ENCODE measurements at regions not wholly inside any gene's neighbourhood (a gene's known extent, or its start where the extent isn't known, plus 50 kb on each side); places are given as distances from the start of the nearest gene placed in this dataset.
"Not testable (repeated sequence)": the region's sequence is repeated elsewhere in the genome, so short reads cannot be mapped to it uniquely, and the experiment has no call there.

DNA sequence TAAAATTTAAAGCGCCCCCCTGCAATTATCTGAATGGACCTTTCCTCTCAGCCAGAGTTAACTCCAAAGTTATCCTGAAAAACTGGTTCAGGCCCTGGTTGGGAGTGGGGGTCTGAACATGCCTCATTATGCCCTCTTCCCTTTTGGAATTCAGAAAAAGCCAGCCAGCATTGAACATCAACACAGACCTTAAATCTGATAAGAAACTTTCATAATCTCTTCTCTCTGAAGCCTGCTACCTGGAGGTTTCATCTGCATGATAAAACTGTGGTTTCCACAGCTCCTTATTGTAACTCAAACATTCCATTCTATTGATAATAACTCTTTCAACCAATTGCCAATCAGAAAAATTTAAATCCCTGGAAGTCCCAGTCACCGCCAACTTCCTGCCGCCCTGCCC lies 133.3 kb downstream of the ARL4A start:
- H3K36me3 Mint-ChIP-seq (ENCODE audit: insufficient read depth), result no peaks in the 10 kb centered on the region
- peaks cover 16 to 18% of the 10 kb centered on the region in 2 donors for H3K27me3 Mint-ChIP-seq
- DNase-seq (no peak), ATAC-seq (replicated peaks) (no peak)
- H3K9me3 Mint-ChIP-seq, result no peaks in the 10 kb centered on the region
- H3K4me1 Mint-ChIP-seq (ENCODE audit: low read depth in 2 of 2), result no peaks in the 10 kb centered on the region
- no peak overlapping the region for H3K4me3 Mint-ChIP-seq
- H3K27ac Mint-ChIP-seq, result no peak overlapping the region

DNA sequence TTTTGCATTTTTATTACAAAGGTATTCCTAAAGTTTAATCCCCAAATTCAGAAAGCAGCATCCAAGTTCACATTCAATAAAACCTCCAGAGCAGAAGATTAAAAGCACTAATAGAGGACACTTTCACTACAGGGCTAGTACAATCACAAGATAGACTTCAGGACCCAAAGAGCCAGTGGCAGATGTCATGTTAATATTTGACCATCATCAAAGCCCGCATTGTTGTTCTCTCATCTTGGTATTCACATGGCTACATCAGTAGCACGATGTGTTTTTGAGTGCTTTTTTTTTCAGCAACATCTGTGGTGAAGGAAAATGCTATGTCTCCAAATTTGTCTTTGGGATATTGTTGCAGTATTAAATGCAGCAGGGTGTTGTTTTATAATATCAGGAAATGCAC lies 134.3 kb downstream of the ARL4A start:
- no peak overlapping the region for H3K27ac Mint-ChIP-seq
- H3K4me1 Mint-ChIP-seq (ENCODE audit: low read depth in 2 of 2), result no peaks in the 10 kb centered on the region
- no peak for ATAC-seq (replicated peaks)
- no peak for DNase-seq
- peaks cover 16 to 18% of the 10 kb centered on the region in 2 donors for H3K27me3 Mint-ChIP-seq
- no peak overlapping the region for H3K4me3 Mint-ChIP-seq
- H3K36me3 Mint-ChIP-seq (ENCODE audit: insufficient read depth), result no peaks in the 10 kb centered on the region
- no peaks in the 10 kb centered on the region for H3K9me3 Mint-ChIP-seq

DNA sequence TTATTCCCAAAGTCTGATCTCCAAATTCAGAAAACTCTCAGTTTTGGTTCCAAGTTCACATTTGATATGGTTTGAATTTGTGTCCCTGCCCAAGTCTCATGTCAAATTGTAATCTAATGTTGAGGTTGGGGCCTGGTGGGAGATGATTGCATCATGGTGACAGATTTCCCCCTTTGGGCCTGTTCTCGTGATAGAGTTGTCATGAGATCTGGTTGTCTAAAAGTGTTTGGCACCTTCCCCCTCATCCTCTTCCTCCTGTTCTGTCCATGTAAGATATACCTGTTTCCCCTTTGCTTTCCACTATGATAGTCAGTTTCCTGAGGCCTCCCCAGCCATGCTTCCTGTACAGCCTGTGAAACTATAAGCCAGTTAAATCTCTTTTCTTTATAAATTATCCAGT lies 138.6 kb downstream of the ARL4A start:
- H3K4me3 Mint-ChIP-seq, result no peak overlapping the region
- no peak for DNase-seq
- H3K4me1 Mint-ChIP-seq (ENCODE audit: low read depth in 2 of 2), result no peaks in the 10 kb centered on the region
- H3K27me3 Mint-ChIP-seq, result peaks cover 1 to 4% of the 10 kb centered on the region in 2 donors
- ATAC-seq (replicated peaks), result no peak
- peaks cover 3% of the 10 kb centered on the region for H3K36me3 Mint-ChIP-seq (ENCODE audit: insufficient read depth)
- no peaks in the 10 kb centered on the region for H3K9me3 Mint-ChIP-seq
- H3K27ac Mint-ChIP-seq, result no peak overlapping the region

DNA sequence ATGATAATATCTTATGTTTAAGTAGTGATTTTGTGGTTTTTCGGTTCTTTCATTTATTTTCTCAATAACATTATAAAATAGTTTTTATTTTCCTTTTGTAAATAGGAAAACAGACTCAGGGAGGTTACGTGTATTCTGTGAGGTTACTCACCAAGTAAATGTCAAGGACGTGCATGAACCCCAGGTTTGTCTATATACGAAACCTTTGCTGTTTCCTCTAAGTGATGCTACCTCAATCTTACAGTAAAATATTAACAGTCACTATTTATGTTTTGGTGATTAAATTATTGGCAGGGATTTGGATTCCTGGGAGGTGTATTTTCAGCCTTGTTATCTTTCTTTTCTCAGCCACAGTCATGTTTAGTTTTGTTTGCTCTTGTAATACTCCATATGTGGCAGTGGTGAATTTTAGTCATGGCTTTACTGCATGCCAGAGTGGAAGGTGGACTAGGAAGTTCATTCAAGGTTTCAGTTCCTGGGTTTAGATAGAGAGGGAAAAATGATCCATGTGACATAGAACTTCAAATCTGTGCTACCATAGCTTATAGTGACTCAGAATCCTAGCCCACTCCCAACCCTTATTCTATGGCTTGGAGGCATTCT lies 139.9 kb downstream of the ARL4A start:
- ATAC-seq (replicated peaks) (no peak), DNase-seq (no peak)
- H3K36me3 Mint-ChIP-seq (ENCODE audit: insufficient read depth), result peaks cover 3% of the 10 kb centered on the region
- H3K4me3 Mint-ChIP-seq, result no peak overlapping the region
- no peaks in the 10 kb centered on the region for H3K4me1 Mint-ChIP-seq (ENCODE audit: low read depth in 2 of 2)
- H3K27ac Mint-ChIP-seq, result no peak overlapping the region
- H3K27me3 Mint-ChIP-seq, result no peaks in the 10 kb centered on the region
- no peaks in the 10 kb centered on the region for H3K9me3 Mint-ChIP-seq

DNA sequence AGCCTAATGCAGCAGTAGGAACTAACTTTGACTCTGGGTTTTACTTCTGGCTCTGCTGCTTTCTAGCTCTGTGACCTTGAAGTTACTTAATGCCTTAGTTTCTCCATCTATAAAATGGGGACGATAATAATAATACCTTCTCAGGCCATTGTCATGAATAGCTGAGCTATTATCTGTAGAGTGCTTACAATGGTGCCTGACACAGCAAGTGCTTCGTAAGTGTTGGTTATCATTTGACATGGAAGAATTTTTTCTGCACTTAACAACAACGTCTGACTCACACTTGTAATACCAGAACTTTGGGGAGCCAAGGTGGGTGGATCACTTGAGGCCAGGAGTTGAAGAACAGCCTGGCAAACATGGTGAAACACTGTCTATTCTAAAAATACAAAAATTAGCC lies 140.5 kb downstream of the ARL4A start:
- Mint-ChIP-seq H3K4me3 (no peak overlapping the region), H3K4me1 (ENCODE audit: low read depth in 2 of 2) (no peaks in the 10 kb centered on the region), H3K27ac (no peak overlapping the region), H3K9me3 (no peaks in the 10 kb centered on the region), H3K27me3 (no peaks in the 10 kb centered on the region), H3K36me3 (ENCODE audit: insufficient read depth) (peaks cover 3% of the 10 kb centered on the region)
- ATAC-seq (replicated peaks) (no peak), DNase-seq (no peak)

DNA sequence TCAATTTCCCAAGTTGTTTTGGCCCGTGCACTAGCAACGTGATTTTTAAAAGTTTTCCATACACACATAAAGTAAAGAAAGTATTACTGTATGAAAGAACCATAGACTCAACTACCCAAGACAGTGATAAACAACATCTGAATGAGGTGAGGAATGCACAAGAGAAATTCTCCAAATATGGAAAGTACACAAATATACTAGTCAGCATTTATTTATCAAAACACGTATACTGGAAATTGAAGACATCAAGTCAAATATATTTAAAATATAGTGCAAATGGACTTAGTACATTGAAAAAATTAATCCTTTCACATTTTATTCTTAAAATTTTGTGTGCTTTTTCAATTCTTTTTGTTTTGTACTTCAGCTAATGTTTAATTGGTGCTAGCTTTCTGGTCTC lies 143.6 kb downstream of the ARL4A start:
- Mint-ChIP-seq H3K36me3 (ENCODE audit: insufficient read depth) (peaks cover 3% of the 10 kb centered on the region), H3K27ac (no peak overlapping the region), H3K4me1 (ENCODE audit: low read depth in 2 of 2) (no peaks in the 10 kb centered on the region), H3K27me3 (peaks cover 0 to 8% of the 10 kb centered on the region in 2 donors), H3K9me3 (peaks cover 5 to 10% of the 10 kb centered on the region in 2 donors), H3K4me3 (no peak overlapping the region)
- ATAC-seq (replicated peaks) (no peak), DNase-seq (no peak)

DNA sequence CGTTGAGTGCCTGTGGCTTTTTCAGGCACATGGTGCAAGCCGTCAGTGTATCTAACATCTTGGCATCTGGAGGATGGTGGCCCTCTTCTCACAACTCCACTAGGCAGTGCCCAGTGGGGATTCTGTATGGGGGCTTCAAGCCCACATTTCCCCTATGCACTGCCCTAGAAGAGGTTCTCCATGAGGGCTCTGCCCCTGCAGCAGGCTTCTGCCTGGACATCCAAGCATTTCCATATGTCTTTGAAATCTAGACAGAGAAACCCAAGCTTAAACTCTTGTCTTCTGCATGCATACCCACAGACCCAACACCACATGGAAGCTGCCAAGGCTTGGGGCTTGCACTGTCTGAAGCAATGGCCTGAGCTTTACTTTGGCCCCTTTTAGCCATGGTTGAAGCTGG lies 146.4 kb downstream of the ARL4A start:
- no peak overlapping the region for H3K27ac Mint-ChIP-seq
- DNase-seq, result no peak
- peaks cover 3% of the 10 kb centered on the region for H3K36me3 Mint-ChIP-seq (ENCODE audit: insufficient read depth)
- no peak for ATAC-seq (replicated peaks)
- peaks cover 0 to 8% of the 10 kb centered on the region in 2 donors for H3K27me3 Mint-ChIP-seq
- H3K4me3 Mint-ChIP-seq, result no peak overlapping the region
- peaks cover 5 to 10% of the 10 kb centered on the region in 2 donors for H3K9me3 Mint-ChIP-seq
- H3K4me1 Mint-ChIP-seq (ENCODE audit: low read depth in 2 of 2), result no peaks in the 10 kb centered on the region

DNA sequence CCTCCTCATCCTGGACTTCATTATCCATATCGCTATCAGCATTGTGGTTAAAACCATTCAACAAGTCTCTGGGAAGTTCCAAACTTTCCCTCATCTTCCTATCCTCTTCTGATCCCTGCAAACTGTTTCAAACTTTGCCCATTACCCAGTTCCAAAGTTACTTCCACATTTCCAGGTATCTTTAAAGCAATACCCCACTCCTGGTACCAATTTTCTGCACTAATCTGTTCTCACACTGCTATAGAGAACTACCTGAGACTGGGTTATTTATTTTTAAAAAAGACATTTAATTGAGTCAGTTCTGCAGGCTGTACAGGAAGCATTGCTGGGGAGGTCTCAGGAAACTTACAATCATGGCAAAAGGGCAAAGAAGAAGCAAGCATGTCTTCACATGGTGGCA lies 147.3 kb downstream of the ARL4A start:
- Mint-ChIP-seq H3K27ac (no peak overlapping the region), H3K9me3 (peaks cover 5 to 10% of the 10 kb centered on the region in 2 donors), H3K36me3 (ENCODE audit: insufficient read depth) (peaks cover 3% of the 10 kb centered on the region), H3K27me3 (peaks cover 0 to 8% of the 10 kb centered on the region in 2 donors), H3K4me1 (ENCODE audit: low read depth in 2 of 2) (no peaks in the 10 kb centered on the region), H3K4me3 (no peak overlapping the region)
- no peak for DNase-seq
- ATAC-seq (replicated peaks), result no peak

DNA sequence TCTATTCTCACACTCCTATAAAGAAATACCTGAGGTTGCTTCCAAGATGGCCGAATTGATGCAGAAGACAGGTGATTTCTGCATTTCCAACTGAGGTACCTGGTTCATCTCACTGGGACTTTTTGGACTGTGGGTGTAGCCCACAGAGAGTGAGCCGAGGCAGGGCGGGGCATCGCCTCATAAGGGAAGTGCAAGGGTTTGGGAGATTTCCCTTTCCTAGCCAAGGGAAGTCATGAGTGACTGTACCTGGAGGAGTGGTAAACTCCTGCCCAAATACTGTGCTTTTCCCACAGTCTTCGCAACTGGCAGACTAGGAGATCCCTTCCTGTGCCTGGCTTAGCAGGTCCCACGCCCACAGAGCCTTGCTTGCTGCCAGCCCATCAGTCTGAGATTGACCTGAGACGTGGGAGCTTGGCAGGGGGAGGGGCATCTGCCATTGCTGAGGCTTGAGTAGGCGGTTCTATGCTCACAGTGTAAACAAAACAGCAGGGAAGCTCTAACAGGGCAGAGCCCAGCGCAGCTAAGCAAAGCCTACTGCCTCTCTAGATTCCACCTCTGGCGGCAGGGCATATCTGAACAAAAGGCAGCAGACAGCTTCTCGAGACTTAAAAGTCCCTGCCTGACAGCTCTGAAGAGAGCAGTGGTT lies 152.2 kb downstream of the ARL4A start:
- peaks cover 7 to 11% of the 10 kb centered on the region in 2 donors for H3K9me3 Mint-ChIP-seq
- no peak overlapping the region for H3K27ac Mint-ChIP-seq
- ATAC-seq (replicated peaks) (no peak), DNase-seq (no peak)
- no peaks in the 10 kb centered on the region for H3K36me3 Mint-ChIP-seq (ENCODE audit: insufficient read depth)
- H3K4me3 Mint-ChIP-seq, result no peak overlapping the region
- H3K4me1 Mint-ChIP-seq (ENCODE audit: low read depth in 2 of 2), result no peaks in the 10 kb centered on the region
- peaks cover 0 to 5% of the 10 kb centered on the region in 2 donors for H3K27me3 Mint-ChIP-seq

DNA sequence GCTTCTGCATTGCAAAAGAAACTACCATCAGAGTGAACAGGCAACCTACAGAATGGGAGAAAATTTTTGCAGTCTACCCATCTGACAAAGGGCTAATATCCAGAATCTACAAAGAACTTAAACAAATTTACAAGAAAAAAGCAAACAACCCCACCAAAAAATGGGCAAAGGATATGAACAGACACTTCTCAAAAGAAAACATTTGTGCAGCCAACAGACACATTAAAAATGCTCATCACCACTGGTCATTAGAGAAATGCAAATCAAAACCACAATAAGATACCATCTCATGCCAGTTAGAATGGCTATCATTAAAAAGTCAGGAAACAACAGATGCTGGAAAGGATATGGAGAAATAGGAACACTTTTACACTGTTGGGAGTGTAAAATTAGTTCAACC lies 157.3 kb downstream of the ARL4A start:
- peaks cover 8 to 12% of the 10 kb centered on the region in 2 donors for H3K9me3 Mint-ChIP-seq
- ATAC-seq (replicated peaks); DNase-seq; H3K27me3 Mint-ChIP-seq; H3K27ac Mint-ChIP-seq; H3K4me1 Mint-ChIP-seq (ENCODE audit: low read depth in 2 of 2); H3K4me3 Mint-ChIP-seq; H3K36me3 Mint-ChIP-seq (ENCODE audit: insufficient read depth): not testable (repeated sequence)

DNA sequence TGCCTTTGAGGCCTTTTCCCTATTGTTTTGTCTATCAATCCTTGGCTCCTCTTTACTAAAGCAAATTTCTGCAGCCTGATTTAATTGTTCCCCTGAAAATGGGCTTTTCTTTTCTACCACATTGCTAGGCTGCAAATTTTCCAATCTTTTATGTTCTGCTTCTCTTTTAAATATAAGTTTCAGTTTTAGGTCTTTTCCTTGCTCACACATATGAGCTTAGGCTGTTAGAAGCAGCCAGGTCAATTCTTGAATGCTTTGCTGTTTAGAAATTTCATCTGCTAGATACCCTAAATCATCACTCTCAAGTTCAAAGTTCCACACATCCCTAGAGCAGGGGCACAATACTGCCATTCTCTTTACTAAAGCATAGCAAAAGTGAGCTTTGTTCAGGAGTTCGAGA lies 159.6 kb downstream of the ARL4A start:
- no peaks in the 10 kb centered on the region for H3K4me1 Mint-ChIP-seq (ENCODE audit: low read depth in 2 of 2)

DNA sequence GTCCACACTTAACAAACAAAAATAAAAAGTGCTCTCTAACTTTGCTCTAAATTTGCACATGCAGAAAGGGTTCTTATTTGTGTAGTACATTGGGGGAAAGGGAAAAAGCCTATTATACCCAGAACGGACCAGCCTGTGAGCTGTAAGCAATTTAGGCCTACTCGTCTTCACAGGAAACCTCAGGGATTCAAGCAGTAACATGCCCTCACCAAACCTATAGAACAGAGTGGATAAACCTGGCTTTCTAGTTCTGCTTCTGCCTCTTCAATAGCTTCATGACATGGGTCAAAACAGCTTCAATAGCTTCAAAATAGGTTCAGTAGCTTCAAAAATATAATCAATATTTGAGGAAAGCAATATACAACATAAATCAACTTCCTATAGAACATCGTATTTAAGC lies 163.7 kb downstream of the ARL4A start:
- Mint-ChIP-seq H3K4me3 (no peak overlapping the region), H3K27me3 (no peaks in the 10 kb centered on the region), H3K9me3 (peaks cover 2 to 6% of the 10 kb centered on the region in 2 donors), H3K4me1 (ENCODE audit: low read depth in 2 of 2) (no peaks in the 10 kb centered on the region), H3K36me3 (ENCODE audit: insufficient read depth) (no peaks in the 10 kb centered on the region), H3K27ac (no peak overlapping the region)
- ATAC-seq (replicated peaks) (no peak), DNase-seq (no peak)

More for the DNA sequence above, 159.6 kb downstream of the ARL4A start:
- H3K9me3 Mint-ChIP-seq, result peaks cover 6 to 8% of the 10 kb centered on the region in 2 donors
- no peak for DNase-seq
- no peak for ATAC-seq (replicated peaks)
- H3K36me3 Mint-ChIP-seq (ENCODE audit: insufficient read depth), result no peaks in the 10 kb centered on the region
- H3K4me3 Mint-ChIP-seq, result no peak overlapping the region
- H3K27ac Mint-ChIP-seq, result no peak overlapping the region
- no peaks in the 10 kb centered on the region for H3K27me3 Mint-ChIP-seq

DNA sequence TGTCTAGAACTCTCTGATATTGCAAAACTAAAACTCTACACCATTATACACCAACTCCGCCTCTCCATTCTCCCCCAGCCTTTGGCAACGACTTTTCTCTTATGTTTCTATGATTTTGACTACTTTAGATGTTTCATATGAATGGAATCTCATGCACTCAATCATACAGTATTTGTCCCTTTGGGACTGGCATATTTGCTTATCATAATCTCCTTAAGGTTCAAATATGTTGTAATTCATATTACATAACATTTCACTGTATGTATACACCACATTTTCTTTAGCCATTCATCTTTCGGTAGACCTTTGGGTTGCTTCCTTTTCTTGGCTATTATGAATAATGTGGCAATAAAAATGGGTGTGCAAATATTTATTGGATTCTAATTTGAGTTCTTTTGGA lies 164.4 kb downstream of the ARL4A start:
- H3K27ac Mint-ChIP-seq, result no peak overlapping the region
- H3K36me3 Mint-ChIP-seq (ENCODE audit: insufficient read depth), result no peaks in the 10 kb centered on the region
- ATAC-seq (replicated peaks), result no peak
- no peak overlapping the region for H3K4me3 Mint-ChIP-seq
- no peak for DNase-seq
- no peaks in the 10 kb centered on the region for H3K27me3 Mint-ChIP-seq
- H3K4me1 Mint-ChIP-seq (ENCODE audit: low read depth in 2 of 2), result no peaks in the 10 kb centered on the region
- H3K9me3 Mint-ChIP-seq, result peaks cover 2 to 5% of the 10 kb centered on the region in 2 donors

DNA sequence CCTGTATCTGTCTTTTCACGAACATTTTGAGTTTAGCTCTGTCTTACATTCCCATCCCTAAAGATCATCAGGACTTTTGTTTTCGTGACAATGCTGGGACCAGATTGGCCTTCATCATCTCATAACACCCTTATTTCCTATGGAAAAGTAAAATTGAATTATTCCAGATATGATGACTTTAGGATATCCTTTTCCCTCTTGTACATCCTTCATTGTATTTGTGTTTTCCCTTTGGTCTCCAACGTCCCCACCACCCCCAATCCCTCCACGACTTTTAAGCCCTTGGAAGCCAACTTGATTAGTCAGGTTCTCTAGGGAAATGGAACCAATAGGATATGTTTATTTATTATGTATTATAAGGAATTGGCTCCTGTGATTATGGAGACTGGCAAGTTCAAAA lies 167.6 kb downstream of the ARL4A start:
- Mint-ChIP-seq H3K27ac (no peak overlapping the region), H3K9me3 (no peaks in the 10 kb centered on the region), H3K27me3 (no peaks in the 10 kb centered on the region), H3K4me1 (ENCODE audit: low read depth in 2 of 2) (no peaks in the 10 kb centered on the region), H3K36me3 (ENCODE audit: insufficient read depth) (no peaks in the 10 kb centered on the region), H3K4me3 (no peak overlapping the region)
- DNase-seq, result no peak
- ATAC-seq (replicated peaks), result no peak

All from effector memory CD8-positive, alpha-beta T cell (primary cell).